ENCODE measurements at regions not wholly inside any gene's neighbourhood (a gene's known extent, or its start where the extent isn't known, plus 50 kb on each side); places are given as distances from the start of the nearest gene placed in this dataset.

DNA sequence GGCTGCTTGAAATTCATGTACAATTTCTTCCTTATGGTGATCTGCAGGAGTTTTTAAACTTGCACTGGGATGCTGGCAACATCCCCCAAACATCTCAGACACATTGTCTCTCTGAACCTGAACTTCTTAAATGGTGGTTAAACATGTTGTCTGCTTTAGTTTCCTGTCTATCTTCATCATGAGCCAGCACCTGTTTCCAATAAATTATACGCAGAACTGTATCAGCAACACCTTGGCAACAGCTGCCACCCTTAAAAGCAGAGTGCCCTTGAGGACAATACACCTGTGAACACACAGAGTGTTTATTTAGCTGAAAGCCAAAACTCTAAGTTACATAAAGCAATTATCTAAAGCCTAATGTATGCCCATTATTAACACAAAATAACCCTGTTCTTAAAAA is 242.9 kb downstream of the WNT5A start:
- Histone ChIP-seq H3K9me3 (ENCODE audit: control insufficient read depth in 2 of 2, insufficient read depth in 1 of 2, low read length in 1 of 2) (no peaks in the 10 kb centered on the region), H3K36me3 (ENCODE audit: control insufficient read depth in 2 of 2, insufficient read depth in 2 of 2, low read length in 1 of 2) (no peaks in the 10 kb centered on the region), H3K27me3 (ENCODE audit: control insufficient read depth in 2 of 2, insufficient read depth in 1 of 2, low read length in 1 of 2) (no peaks in the 10 kb centered on the region), H3K27ac (ENCODE audit: low read depth in 1 of 2, low read length in 1 of 2) (no peak overlapping the region), H3K4me1 (ENCODE audit: control insufficient read depth in 2 of 2, insufficient read depth in 2 of 2, low read length in 2 of 2) (no peaks in the 10 kb centered on the region), H3K4me3 (ENCODE audit: low read length in 2 of 2) (no peak overlapping the region)
- DNase-seq (ENCODE audit: low read depth in 6 of 9, low spot score in 9 of 9), result no peak
- 90% methylated on average over 1 of the region's 1 CpG for WGBS

DNA sequence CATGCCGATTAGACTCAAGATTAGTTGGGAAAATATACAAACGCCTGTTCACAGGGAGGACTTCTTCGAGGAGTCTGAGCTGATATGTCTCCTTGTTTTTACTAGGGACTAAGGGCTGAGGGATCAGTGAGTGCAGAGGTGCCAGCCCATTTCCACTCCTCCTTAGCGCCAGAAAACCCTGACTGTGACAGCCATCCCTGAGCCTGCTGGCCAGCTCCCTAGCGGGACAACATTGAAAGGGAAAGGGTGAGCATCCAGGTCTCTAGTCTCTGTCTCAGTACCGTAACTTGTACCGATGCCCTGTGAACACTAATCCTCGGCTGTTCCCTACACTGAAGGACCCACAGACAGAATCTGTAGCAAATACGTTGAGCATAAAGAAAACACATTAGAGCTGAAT is 243.4 kb downstream of the WNT5A start:
- H3K4me1 ChIP-seq (ENCODE audit: control insufficient read depth in 2 of 2, insufficient read depth in 2 of 2, low read length in 2 of 2), result no peaks in the 10 kb centered on the region
- no peaks in the 10 kb centered on the region for H3K9me3 ChIP-seq (ENCODE audit: control insufficient read depth in 2 of 2, insufficient read depth in 1 of 2, low read length in 1 of 2)
- H3K27ac ChIP-seq (ENCODE audit: low read depth in 1 of 2, low read length in 1 of 2), result no peak overlapping the region
- no peak for DNase-seq (ENCODE audit: low read depth in 6 of 9, low spot score in 9 of 9)
- no peak overlapping the region for H3K4me3 ChIP-seq (ENCODE audit: low read length in 2 of 2)
- 83% methylated on average over 9 of the region's 9 CpGs for WGBS
- no peaks in the 10 kb centered on the region for H3K36me3 ChIP-seq (ENCODE audit: control insufficient read depth in 2 of 2, insufficient read depth in 2 of 2, low read length in 1 of 2)
- no peaks in the 10 kb centered on the region for H3K27me3 ChIP-seq (ENCODE audit: control insufficient read depth in 2 of 2, insufficient read depth in 1 of 2, low read length in 1 of 2)

DNA sequence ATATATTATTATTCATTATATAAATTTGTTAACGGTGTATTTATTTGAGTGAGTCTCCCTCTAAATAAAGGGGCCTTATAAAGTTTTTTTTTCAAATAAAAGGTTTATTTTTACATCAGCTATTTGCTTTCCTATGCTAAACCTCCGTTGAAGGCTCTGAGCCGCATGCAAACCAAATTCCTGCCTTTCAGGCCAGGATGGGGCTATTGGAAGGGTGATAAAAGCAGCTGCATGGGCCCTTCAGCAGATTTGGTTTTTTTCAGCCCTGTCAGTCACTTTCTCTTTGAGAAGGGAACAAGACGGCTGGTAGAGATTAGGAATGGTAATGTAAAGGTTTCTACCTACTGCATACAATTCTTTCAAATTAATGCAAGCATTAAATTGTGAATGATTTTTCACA is 244.2 kb downstream of the WNT5A start:
- H3K27me3 ChIP-seq (ENCODE audit: control insufficient read depth in 2 of 2, insufficient read depth in 1 of 2, low read length in 1 of 2), result no peaks in the 10 kb centered on the region
- no peak overlapping the region for H3K4me3 ChIP-seq (ENCODE audit: low read length in 2 of 2)
- H3K4me1 ChIP-seq (ENCODE audit: control insufficient read depth in 2 of 2, insufficient read depth in 2 of 2, low read length in 2 of 2), result no peaks in the 10 kb centered on the region
- 56% methylated on average over 4 of the region's 4 CpGs for WGBS
- no peaks in the 10 kb centered on the region for H3K9me3 ChIP-seq (ENCODE audit: control insufficient read depth in 2 of 2, insufficient read depth in 1 of 2, low read length in 1 of 2)
- no peak overlapping the region for H3K27ac ChIP-seq (ENCODE audit: low read depth in 1 of 2, low read length in 1 of 2)
- H3K36me3 ChIP-seq (ENCODE audit: control insufficient read depth in 2 of 2, insufficient read depth in 2 of 2, low read length in 1 of 2), result no peaks in the 10 kb centered on the region
- no peak for DNase-seq (ENCODE audit: low read depth in 6 of 9, low spot score in 9 of 9)

DNA sequence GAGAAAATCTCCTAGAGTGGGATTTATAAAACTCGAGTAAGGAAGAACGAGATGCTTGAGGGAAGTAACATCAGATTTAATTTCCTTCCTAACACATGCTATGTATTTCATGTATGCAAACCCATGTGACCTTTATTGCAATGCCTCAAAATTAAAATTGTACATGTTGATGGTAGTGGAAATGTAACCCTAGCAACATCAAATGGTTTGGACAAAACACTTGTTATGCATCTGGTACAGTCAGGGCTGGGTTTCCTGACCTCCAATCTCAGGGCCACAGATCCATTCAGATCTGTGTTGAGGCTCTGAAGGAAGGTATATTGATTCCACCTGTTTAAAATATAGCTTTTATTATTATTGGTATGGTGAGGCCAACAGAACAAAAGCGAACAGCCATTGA is 246.0 kb downstream of the WNT5A start:
- H3K36me3 ChIP-seq (ENCODE audit: control insufficient read depth in 2 of 2, insufficient read depth in 2 of 2, low read length in 1 of 2), result no peaks in the 10 kb centered on the region
- no peaks in the 10 kb centered on the region for H3K4me1 ChIP-seq (ENCODE audit: control insufficient read depth in 2 of 2, insufficient read depth in 2 of 2, low read length in 2 of 2)
- no peak for DNase-seq (ENCODE audit: low read depth in 6 of 9, low spot score in 9 of 9)
- H3K27me3 ChIP-seq (ENCODE audit: control insufficient read depth in 2 of 2, insufficient read depth in 1 of 2, low read length in 1 of 2), result no peaks in the 10 kb centered on the region
- peaks cover 1 to 5% of the 10 kb centered on the region in 2 donors for H3K9me3 ChIP-seq (ENCODE audit: control insufficient read depth in 2 of 2, insufficient read depth in 1 of 2, low read length in 1 of 2)
- H3K4me3 ChIP-seq (ENCODE audit: low read length in 2 of 2), result no peak overlapping the region
- 92% methylated on average over 3 of the region's 3 CpGs for WGBS
- H3K27ac ChIP-seq (ENCODE audit: low read depth in 1 of 2, low read length in 1 of 2), result no peak overlapping the region

DNA sequence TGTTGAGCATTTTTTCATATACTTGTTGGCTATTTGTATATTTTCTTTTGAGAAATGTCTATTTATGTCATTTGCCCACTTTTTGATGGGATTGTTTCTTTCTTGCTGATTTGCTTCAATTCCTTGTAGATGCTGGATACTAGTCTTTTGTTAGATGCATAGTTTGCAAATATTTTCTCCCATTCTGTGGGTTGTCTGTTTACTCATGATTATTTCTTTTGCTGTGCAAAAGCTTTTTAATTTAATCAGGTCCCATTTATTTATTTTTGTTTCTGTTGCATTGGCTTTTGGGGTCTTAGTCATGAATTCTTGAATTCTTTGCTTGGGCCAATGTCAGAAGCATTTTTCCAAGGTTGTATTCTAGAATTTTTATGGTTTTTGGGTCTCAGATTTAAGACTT is 251.7 kb downstream of the WNT5A start:
- Histone ChIP-seq H3K4me1 (ENCODE audit: control insufficient read depth in 2 of 2, insufficient read depth in 2 of 2, low read length in 2 of 2) (no peaks in the 10 kb centered on the region), H3K36me3 (ENCODE audit: control insufficient read depth in 2 of 2, insufficient read depth in 2 of 2, low read length in 1 of 2) (no peaks in the 10 kb centered on the region), H3K27ac (ENCODE audit: low read depth in 1 of 2, low read length in 1 of 2) (no peak overlapping the region), H3K4me3 (ENCODE audit: low read length in 2 of 2) (no peak overlapping the region), H3K9me3 (ENCODE audit: control insufficient read depth in 2 of 2, insufficient read depth in 1 of 2, low read length in 1 of 2) (peaks cover 1 to 5% of the 10 kb centered on the region in 2 donors), H3K27me3 (ENCODE audit: control insufficient read depth in 2 of 2, insufficient read depth in 1 of 2, low read length in 1 of 2) (no peaks in the 10 kb centered on the region)
- DNase-seq (ENCODE audit: low read depth in 6 of 9, low spot score in 9 of 9), result no peak

DNA sequence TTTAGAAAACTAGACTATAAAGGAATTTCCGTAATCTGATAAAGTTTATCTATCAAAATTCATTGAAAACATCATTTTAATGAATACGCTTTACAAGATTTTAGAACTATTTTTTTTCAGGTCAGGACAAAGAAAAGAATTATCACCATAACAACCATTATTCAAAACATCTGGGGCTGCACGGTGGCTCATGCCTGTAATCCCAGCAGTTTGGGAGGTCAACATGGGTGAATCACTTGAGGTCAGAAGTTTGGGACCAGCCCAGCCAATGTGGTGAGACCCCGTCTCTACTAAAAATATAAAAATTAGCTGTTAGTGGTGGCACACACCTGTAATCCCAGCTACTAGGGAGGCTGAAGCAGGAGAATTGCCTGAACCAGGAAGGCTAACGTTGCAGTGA is 260.4 kb downstream of the WNT5A start:
- H3K4me3 ChIP-seq (ENCODE audit: low read length in 2 of 2), result no peak overlapping the region
- no peak overlapping the region for H3K27ac ChIP-seq (ENCODE audit: low read depth in 1 of 2, low read length in 1 of 2)
- no peaks in the 10 kb centered on the region for H3K4me1 ChIP-seq (ENCODE audit: control insufficient read depth in 2 of 2, insufficient read depth in 2 of 2, low read length in 2 of 2)
- WGBS, result 97% methylated on average over 5 of the region's 5 CpGs
- H3K9me3 ChIP-seq (ENCODE audit: control insufficient read depth in 2 of 2, insufficient read depth in 1 of 2, low read length in 1 of 2), result no peaks in the 10 kb centered on the region
- DNase-seq (ENCODE audit: low read depth in 6 of 9, low spot score in 9 of 9), result no peak
- no peaks in the 10 kb centered on the region for H3K27me3 ChIP-seq (ENCODE audit: control insufficient read depth in 2 of 2, insufficient read depth in 1 of 2, low read length in 1 of 2)
- H3K36me3 ChIP-seq (ENCODE audit: control insufficient read depth in 2 of 2, insufficient read depth in 2 of 2, low read length in 1 of 2), result no peaks in the 10 kb centered on the region

DNA sequence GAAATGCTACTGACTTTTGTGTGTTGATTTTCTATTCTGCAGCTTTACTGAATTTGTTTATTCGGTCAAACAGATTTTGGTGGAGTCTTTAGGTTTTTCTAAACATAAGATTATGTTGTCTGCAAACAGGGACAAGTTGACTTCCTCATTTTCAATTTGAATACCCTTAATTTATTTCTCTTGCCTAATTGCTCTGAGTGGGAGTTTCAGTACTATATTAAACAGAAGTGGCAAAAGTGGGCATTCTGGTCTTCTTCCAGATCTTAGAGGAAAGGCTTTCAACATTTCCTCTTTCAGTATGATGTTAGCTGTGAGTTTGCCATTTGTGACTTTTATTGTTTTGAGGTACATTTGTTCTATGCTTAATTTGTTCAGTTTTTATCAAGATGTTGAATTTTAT is 268.5 kb downstream of the WNT5A start:
- H3K9me3 ChIP-seq (ENCODE audit: control insufficient read depth in 2 of 2, insufficient read depth in 1 of 2, low read length in 1 of 2), result no peaks in the 10 kb centered on the region
- H3K4me3 ChIP-seq (ENCODE audit: low read length in 2 of 2), result no peak overlapping the region
- no peak overlapping the region for H3K27ac ChIP-seq (ENCODE audit: low read depth in 1 of 2, low read length in 1 of 2)
- H3K36me3 ChIP-seq (ENCODE audit: control insufficient read depth in 2 of 2, insufficient read depth in 2 of 2, low read length in 1 of 2), result no peaks in the 10 kb centered on the region
- H3K4me1 ChIP-seq (ENCODE audit: control insufficient read depth in 2 of 2, insufficient read depth in 2 of 2, low read length in 2 of 2), result no peaks in the 10 kb centered on the region
- DNase-seq (ENCODE audit: low read depth in 6 of 9, low spot score in 9 of 9), result no peak
- H3K27me3 ChIP-seq (ENCODE audit: control insufficient read depth in 2 of 2, insufficient read depth in 1 of 2, low read length in 1 of 2), result no peaks in the 10 kb centered on the region
- 64% methylated on average over 1 of the region's 1 CpG for WGBS

DNA sequence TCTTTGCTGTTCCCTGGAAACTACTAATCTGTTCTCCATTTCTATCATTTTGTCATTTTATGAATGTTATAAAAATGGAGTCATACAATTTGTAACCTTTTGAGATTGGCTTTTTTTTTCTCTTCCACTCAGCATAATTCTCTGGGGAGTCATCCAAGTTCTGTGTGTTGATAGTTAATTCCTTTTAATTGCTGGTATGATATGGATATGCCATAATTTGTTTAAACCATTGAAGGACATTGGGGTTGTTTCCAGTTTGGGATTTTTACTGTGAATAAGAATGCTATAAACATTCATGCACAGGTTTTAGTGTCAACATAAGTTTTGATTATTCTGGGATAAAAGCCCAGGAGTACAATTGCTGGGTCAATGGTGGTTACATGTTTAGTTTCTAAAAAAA is 279.4 kb downstream of the WNT5A start:
- Histone ChIP-seq H3K9me3 (ENCODE audit: control insufficient read depth in 2 of 2, insufficient read depth in 1 of 2, low read length in 1 of 2) (peaks cover 0 to 5% of the 10 kb centered on the region in 2 donors), H3K4me3 (ENCODE audit: low read length in 2 of 2) (no peak overlapping the region), H3K36me3 (ENCODE audit: control insufficient read depth in 2 of 2, insufficient read depth in 2 of 2, low read length in 1 of 2) (no peaks in the 10 kb centered on the region), H3K4me1 (ENCODE audit: control insufficient read depth in 2 of 2, insufficient read depth in 2 of 2, low read length in 2 of 2) (no peaks in the 10 kb centered on the region), H3K27me3 (ENCODE audit: control insufficient read depth in 2 of 2, insufficient read depth in 1 of 2, low read length in 1 of 2) (no peaks in the 10 kb centered on the region), H3K27ac (ENCODE audit: low read depth in 1 of 2, low read length in 1 of 2) (no peak overlapping the region)
- no peak for DNase-seq (ENCODE audit: low read depth in 6 of 9, low spot score in 9 of 9)

DNA sequence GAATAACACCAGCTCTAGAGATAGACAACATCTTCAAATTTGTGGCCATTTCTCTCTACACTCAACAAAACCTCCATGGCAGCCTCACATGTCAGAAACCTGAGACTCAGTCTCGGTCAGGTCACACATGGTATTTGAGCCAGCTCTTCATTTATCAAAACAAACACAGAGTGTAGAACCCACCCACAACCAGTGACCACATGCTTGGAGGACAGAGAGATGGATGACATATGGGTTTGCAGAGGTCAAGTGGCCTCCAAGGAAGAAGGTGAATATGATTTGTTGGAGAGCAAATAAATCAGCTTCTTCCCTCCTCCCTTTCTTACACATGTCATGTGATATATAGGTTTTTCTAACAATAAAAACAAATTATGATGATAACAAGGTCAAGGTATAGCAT is 278.1 kb upstream of the LRTM1 start:
- 76% methylated on average over 1 of the region's 1 CpG for WGBS
- Histone ChIP-seq H3K27ac (ENCODE audit: low read depth in 1 of 2, low read length in 1 of 2) (no peak overlapping the region), H3K27me3 (ENCODE audit: control insufficient read depth in 2 of 2, insufficient read depth in 1 of 2, low read length in 1 of 2) (no peaks in the 10 kb centered on the region), H3K4me1 (ENCODE audit: control insufficient read depth in 2 of 2, insufficient read depth in 2 of 2, low read length in 2 of 2) (no peaks in the 10 kb centered on the region), H3K4me3 (ENCODE audit: low read length in 2 of 2) (no peak overlapping the region), H3K36me3 (ENCODE audit: control insufficient read depth in 2 of 2, insufficient read depth in 2 of 2, low read length in 1 of 2) (no peaks in the 10 kb centered on the region), H3K9me3 (ENCODE audit: control insufficient read depth in 2 of 2, insufficient read depth in 1 of 2, low read length in 1 of 2) (peaks cover 0 to 5% of the 10 kb centered on the region in 2 donors)
- no peak for DNase-seq (ENCODE audit: low read depth in 6 of 9, low spot score in 9 of 9)

DNA sequence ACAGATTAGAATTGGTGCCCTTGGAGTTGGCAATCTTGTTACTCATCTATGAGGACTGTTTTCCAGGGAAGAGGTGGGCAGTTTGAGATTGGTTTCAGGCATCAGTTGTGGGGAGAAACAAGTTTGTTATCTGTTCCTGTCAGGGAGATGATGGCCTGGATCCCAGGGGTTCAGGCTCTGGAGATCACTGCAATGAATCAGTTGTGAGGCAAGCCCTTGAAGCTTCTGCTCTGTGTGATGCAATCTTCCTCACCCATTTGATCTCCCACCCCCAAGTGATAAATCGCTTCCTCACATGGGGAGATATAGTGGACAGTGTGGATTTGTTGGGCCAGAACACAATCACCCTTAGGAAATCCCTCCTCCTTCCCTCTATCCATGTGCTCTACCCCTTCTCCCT is 276.6 kb upstream of the LRTM1 start:
- Histone ChIP-seq H3K4me1 (ENCODE audit: control insufficient read depth in 2 of 2, insufficient read depth in 2 of 2, low read length in 2 of 2) (no peaks in the 10 kb centered on the region), H3K9me3 (ENCODE audit: control insufficient read depth in 2 of 2, insufficient read depth in 1 of 2, low read length in 1 of 2) (peaks cover 0 to 4% of the 10 kb centered on the region in 2 donors), H3K27ac (ENCODE audit: low read depth in 1 of 2, low read length in 1 of 2) (no peak overlapping the region), H3K4me3 (ENCODE audit: low read length in 2 of 2) (no peak overlapping the region), H3K36me3 (ENCODE audit: control insufficient read depth in 2 of 2, insufficient read depth in 2 of 2, low read length in 1 of 2) (no peaks in the 10 kb centered on the region), H3K27me3 (ENCODE audit: control insufficient read depth in 2 of 2, insufficient read depth in 1 of 2, low read length in 1 of 2) (no peaks in the 10 kb centered on the region)
- WGBS, result 91% methylated on average over 1 of the region's 1 CpG
- no peak for DNase-seq (ENCODE audit: low read depth in 6 of 9, low spot score in 9 of 9)

Measured in thymus (tissue), 11 donors.